GM18861 (cell line): ENCODE measurements at regions not wholly inside any gene's neighbourhood (a gene's known extent, or its start where the extent isn't known, plus 50 kb on each side); places are given as distances from the start of the nearest gene placed in this dataset.
"Not testable (repeated sequence)": the region's sequence is repeated elsewhere in the genome, so short reads cannot be mapped to it uniquely, and the experiment has no call there.

Source experiments
- ATAC-seq: cut with Tn5 transposase; IDR thresholded peaks from one replicate; pipeline ENCODE4 v1.9.1; 2021; ENCODE audit not compliant: unreplicated experiment

DNA sequence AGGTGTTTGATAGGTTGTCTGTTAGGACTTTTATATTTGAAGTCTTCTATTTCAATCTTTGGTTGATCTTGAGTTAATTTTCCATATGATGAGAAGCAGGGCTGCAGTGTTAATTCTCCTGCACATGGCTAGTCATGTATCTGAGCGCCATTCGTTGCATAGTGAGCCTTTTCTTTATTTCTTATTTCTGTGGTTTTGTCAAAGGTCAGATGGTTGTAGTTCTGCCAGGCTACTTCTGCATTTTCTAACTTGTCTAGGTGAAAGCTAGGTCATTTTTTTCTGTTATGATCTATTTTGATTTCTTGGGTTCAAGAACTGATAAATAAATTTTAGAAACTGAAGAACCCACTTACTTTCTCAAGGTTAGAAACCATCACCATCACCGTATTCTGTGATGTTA lies 56.7 kb downstream of the CCDC74A start:
- ATAC-seq: no peak

DNA sequence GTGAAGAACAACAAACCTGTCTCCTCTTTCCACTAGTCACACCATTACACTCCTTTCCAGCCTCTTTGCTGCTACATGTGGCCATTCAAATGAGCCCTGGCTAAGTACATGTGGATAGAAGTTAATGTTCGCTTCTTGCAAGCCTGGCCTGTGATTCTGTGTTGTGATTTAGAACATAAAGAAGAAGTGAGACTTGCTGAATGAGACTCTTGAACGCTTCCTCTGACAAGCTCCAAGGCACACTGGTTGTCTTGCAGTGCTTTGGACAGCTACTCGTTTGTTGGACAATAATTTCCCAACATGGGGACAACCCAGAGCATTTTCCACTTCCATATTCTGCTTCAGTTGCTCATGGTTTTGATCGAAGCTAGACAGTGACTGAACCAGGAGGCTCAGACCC lies 57.3 kb downstream of the CCDC74A start:
- ATAC-seq: peak; percentile 65

DNA sequence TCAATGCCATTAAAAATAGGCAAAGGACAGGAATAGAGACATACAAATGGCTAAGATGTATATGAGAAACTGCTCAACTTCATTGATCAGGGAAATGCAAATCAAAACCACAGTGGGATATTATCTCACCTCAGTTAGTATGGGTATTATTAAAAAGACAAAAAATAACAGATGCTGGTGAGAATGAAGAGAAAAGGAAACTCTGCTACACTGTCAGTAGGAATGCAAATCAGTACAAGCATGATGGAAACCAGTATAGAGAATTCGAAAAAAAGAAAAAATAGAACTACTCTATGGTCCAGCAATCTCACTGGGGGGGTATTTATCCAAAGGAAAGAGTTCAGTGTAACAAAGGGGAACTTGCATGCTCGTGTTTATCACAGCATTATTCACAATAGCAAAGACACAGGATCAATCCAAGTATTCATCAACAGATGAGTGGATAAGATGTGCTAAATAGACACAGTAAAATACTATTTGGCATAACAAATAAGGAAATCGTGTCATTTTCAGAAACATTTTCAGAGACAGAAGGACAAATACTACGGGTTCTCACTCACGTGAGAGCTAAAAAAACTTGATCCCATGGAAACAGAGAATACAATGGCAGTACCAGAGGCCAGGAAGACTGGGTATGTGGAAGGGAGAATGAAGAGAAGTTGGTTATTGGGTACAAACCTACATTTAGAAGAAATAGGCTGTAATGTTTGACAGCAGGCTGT lies 60.6 kb downstream of the CCDC74A start:
- ATAC-seq: peak; percentile 70

DNA sequence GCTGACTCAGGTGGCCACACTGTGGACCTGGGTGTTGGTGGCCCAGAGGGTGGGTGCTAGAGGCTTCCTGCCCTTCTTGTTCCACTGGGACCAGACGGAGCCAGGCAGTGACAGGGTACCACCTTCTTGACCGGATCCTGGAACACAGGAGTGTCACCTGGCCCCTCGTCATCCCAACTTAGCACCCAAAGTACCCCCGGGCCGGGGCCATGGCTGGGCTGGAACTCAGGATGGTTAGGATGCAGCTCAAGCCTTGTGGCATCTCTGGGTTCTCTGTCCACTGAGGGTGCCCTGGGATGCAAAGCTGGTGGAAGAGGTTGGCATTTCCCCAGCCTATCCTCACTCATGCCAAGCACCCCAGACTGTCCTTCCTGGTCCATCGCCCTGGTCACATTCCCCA lies 61.4 kb downstream of the CCDC74A start:
- ATAC-seq: not testable (repeated sequence)

DNA sequence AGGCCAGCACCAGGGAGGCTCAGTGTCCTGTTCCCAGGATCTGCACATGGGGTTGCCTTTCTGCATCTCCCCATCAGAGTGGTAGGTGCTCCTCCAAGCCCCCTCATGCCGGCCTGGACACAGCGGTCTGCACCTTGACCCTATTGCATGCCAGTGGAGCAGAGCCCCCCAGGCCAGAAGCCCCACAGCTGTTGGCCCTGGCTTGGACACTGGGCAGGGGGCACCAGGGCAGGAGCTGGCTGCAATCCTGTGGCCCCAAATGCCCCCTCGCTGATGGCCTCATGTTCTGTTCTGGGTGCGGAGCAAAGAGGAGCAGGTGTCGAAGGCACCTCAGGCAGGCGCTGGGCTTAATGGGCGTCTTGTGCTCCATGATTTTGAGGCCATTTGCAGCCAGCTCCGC lies 62.7 kb downstream of the CCDC74A start:
- no peak for ATAC-seq

DNA sequence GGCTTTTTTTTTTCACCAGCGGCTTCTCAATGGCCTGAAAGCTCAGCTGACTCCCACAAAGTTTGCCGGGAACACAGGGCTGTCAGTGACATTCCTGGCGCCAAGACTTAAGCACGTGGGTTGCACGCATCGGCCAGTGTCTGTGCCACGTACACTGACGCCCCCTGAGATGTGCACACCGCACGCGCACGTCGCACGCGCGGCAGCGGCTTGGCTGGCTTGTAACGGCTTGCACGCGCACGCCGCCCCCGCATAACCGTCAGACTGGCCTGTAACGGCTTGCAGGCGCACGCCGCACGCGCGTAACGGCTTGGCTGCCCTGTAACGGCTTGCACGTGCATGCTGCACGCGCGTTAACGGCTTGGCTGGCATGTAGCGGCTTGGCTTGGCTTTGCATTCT lies 63.2 kb downstream of the CCDC74A start:
- no peak for ATAC-seq

DNA sequence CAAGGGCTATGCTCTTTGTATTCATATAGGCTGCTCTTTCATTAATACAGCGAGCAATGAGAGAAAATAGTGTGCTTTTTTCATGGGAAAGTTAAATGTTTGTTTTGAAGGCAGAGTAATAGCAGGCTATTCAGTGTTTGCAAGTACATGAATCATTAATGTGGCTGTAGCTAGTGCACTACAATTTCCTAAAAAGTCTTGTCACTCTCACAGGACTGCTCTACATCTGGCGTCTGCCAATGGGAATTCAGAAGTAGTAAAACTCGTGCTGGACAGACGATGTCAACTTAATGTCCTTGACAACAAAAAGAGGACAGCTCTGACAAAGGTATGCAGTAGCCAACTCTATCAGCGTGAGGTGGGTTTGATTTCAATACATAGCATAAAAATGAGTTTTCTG lies 68.9 kb downstream of the CCDC74A start:
- ATAC-seq: not testable (repeated sequence)

DNA sequence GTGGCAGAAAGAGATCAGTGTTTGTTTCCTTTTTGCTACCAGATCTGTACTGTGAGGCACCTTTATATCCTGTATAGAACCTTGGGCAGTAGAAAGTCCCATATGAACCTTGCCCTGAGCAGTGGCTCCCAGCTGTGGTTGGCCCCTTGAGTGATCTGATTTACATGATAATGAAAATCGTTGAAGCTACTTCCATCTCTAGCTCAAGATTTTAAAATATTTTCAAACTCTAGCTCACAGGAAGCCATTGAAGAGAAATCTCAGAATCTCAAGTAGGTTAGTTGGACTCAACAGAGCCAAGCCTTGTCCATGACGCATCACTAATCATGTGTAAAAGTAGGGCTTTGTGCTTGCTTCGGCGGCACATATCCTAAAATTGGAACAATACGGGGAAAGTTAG lies 74.8 kb downstream of the CCDC74A start:
- ATAC-seq: not testable (repeated sequence)

DNA sequence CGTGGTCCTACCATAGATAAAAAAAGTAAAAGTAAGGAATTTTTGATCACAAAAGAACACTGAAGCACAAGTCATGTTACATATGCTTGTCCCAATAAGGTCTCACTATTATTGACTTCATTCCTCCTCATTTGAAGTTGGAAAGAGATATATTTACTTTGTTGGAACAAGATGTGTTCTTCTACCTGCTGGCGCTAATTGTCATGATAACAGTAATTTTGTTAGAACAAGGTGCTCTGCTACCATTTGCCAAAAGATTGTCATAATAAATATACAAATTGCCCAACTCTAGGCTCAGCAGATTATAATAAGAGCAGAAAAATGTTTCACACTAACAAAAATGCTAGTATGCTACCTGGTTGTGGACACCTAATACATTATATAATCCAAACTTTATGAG lies 77.0 kb downstream of the CCDC74A start:
- not testable (repeated sequence) for ATAC-seq

DNA sequence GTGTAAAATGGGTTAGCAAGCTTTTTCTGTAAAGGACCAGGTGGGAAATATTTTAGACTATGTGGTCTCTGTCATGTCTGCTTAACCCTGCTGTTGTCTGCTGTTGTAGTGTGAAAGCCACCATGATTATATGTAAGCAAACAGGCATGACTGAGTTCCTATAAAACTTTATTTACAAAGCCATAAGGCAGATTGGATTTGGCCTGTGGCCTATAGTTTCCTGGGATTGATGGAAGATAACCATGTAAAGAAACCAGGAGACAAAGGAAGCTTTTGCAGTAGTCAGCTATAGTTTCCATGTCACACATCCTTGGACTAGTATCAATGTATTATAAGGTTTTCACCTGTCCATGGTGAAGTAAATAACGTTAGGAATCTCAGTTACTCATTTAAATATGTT lies 78.7 kb downstream of the CCDC74A start:
- not testable (repeated sequence) for ATAC-seq

DNA sequence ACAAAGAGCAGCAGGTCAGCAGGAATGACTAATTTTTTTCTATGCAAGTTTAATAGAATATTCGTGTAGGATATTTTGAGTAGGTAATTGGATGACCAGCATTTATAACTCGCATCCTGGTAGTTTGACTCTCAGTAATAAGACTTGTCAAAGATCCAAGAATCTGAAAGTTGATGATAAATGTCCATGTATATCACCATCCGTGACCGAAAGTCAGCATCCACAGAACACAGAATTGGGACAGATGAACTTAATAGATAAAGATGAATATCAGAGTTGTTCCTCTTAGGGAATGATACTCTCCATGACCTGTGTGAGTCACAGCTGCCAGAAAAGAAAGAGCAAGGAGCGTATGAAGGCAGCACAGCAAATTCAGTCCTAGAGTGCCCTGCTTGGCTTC lies 79.4 kb downstream of the CCDC74A start:
- not testable (repeated sequence) for ATAC-seq

DNA sequence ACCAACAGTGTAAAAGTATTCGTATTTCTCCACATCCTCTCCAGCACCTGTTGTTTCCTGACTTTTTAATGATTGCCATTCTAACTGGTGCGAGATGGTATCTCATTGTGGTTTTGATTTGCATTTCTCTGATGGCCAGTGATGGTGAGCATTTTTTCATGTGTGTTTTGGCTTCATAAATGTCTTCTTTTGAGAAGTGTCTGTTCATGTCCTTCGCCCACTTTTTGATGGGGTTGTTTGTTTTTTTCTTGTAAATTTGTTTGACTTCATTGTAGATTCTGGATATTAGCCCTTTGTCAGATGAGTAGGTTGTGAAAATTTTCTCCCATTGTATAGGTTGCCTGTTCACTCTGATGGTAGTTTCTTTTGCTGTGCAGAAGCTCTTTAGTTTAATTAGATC lies 86.9 kb downstream of the CCDC74A start:
- not testable (repeated sequence) for ATAC-seq

DNA sequence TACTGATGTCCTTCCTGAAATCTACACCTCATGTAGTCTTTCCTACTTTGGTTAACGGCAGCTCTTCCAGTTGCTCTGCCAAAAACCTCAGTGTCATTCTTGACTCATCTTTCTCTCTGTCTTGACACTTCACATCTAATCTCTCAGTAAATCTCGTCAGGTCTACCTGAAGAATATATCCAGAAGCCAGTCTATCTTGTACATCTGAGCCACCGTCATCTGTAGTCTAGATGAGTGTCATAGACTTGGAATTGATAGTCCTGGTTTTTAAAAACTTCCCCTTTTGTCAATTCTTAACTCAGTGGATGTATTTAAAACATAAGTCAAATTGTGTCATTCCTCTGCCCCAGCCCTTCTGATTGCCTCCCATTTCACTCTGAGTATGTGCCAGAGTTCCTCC lies 90.6 kb downstream of the CCDC74A start:
- not testable (repeated sequence) for ATAC-seq

DNA sequence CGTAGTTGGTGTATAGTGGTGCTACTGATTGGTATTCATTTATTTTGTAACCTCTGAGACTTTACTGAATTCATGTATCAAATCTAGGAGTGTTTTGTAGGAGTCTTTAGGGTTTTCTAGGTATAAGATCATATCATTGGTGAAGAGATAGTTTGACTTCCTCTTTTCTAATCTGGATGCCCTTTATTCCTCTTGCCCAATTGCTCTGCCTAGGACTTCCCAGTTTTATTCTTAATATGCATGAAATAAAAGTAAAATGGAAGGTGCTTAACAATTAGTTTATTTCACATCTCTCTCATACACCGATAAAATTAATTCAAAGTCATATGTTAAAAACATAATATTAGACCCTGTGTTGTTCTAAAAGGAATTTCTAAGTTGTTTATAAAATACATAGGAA lies 95.2 kb downstream of the CCDC74A start:
- not testable (repeated sequence) for ATAC-seq

DNA sequence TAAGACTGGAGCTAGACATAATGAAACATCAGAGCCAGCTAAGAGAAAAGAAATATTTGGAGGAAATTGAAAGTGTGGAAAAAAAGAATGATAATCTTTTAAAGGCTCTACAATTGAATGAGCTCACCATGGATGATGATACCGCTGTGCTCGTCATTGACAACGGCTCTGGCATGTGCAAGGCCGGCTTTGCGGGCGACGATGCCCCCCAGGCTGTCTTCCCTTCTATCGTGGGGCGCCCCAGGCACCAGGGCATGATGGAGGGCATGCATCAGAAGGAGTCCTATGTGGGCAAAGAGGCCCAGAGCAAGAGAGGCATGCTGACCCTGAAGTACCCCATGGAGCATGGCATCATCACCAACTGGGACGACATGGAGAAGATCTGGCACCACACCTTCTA lies 98.3 kb downstream of the CCDC74A start:
- not testable (repeated sequence) for ATAC-seq

DNA sequence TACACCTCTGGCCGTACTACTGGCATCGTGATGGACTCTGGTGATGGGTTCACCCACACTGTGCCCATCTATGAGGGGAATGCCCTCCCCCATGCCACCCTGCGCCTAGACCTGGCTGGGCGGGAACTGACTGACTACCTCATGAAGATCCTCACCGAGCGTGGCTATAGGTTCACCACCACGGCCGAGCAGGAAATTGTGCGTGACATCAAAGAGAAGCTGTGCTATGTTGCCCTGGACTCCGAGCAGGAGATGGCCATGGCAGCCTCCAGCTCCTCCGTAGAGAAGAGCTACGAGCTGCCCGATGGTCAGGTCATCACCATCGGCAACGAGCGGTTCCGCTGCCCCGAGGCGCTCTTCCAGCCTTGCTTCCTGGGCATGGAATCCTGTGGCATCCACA lies 98.9 kb downstream of the CCDC74A start:
- not testable (repeated sequence) for ATAC-seq

DNA sequence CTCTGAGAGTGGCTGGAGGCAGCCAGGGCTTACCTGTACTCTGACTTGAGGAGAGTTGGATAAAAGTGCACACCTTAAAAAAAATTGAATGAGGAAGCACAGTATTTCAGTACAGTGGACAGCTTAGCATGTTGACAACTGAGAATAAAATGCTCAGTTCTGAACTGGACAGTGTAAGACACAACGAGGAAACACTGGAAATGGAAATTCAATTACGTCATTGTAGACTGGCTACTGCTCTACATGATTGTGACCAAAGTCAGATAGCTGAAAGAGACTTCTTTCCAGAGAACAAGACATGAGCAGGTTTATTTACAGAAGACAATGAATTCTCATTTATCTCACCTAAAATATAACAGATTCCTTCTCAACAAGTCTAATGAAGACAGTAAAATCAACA lies 100.1 kb downstream of the CCDC74A start:
- not testable (repeated sequence) for ATAC-seq

DNA sequence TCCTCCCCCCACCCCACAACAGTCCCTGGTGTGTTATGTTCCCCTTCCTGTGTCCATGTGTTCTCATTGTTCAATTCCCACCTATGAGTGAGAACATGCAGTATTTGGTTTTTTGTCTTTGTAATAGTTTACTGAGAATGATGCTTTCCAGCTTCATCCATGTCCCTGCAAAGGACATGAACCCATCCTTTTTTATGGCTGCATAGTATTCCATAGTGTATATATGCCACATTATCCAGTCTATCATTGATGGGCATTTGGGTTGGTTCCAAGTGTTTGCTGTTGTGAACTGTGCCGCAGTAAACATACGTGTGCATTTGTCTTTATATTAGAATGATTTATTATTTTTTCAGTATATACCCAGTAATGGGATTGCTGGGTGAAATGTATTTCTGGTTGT lies 104.0 kb downstream of the CCDC74A start:
- not testable (repeated sequence) for ATAC-seq

DNA sequence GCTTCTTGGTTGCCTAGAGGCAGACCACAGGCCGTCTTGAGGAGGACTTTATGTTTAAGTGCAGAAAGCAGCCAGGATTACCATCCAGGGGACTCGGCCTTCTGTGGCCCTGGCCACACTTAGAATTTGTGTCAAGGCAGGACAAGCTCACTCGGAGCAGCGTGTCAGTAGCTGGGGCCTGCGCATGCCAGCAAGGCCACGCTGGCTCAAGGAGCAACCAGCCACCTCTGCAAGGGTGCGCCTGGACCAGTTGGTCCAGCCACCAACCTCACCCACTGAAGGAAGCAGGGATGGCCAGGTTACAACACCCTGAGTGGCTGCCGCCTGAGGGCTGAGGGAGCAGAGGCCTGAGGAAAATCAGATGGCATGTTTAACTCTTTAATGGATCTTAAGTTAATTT lies 105.7 kb downstream of the CCDC74A start:
- ATAC-seq: not testable (repeated sequence)

DNA sequence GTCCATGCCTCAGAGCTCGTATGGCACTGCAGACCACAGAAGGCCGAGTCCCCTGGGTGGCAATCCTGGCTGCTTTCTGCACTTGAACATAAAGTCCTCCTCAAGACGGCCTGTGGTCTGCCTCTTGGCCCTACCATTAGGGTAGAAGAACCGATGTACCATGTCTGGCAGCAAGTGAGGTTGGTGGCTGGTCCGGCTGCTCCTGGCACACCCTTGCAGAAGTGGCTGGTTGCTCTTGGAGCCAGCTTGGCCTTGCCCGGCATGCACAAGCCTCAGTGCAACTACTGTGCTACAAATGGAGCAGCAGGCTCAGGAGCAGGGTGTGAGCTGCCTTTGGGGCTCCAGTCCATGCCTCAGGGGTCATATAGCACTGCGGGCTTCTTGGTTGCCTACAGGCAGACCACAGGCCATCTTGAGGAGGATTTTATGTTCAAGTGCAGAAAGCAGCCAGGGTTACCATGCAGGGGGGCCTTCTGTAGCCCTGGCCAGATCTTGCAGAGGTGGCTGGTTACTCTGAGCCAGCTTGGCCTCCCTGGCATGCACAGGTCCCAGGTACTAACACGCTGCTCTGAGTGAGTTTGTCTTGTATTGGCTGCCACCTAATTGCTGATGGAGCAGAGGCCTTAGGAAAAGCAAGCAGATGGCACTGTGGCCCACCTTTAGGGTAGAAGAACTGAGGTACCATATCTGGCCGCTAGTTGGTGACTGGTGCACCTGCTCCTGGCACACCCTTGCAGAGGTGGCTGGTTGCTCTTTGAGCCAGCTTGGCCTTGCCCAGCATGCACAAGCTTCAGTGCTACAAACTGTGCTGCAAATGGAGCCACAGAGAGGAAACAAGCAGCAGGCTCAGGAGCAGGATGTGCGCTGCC lies 106.4 kb downstream of the CCDC74A start:
- not testable (repeated sequence) for ATAC-seq

DNA sequence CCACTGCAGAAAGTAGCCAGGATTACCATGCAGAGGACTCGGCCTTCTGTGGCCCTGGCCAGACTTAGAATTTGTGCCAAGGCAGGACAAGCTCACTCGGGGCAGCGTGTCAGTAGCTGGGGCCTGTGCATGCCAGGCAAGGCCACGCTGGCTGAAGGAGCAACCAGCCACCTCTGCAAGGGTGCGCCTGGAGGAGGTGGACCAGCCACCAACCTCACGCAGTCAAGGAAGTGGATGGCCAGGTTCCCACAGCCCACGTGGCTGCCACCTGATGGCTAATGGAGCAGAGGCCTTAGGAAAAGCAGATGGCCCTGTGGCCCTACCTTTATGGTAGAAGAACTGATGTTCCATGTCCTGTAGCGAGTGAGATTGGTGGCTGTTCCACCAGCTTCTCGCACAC lies 107.9 kb downstream of the CCDC74A start:
- ATAC-seq: no peak

DNA sequence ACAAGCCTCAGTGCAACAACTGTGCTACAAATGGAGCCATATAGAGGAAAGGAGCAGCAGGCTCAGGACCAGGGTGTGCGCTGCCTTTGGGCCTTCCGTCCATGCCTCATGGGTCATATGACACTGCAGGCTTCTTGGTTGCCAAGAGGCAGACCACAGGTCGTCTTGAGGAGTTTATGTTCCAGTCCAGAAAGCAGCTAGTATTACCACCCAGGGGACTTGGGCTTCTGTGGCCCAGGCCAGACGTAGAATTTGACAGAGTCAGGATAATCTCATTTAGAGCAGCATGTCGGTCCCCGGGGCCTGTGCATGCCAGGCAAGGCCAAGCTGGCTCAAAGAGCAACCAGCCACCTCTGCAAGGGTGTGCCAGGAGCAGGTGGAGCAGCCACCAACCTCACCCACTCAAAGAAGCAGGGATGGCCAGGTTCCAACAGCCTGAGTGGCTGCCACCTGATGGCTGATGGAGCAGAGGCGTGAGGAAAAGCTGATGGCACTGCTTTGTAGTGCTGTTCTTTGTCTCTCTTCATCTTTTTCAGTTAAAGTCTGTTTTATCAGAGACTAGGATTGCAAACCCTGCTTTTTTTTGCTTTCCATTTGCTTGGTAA lies 109.1 kb downstream of the CCDC74A start:
- ATAC-seq: not testable (repeated sequence)
